ENCODE measurements at regions not wholly inside any gene's neighbourhood (a gene's known extent, or its start where the extent isn't known, plus 50 kb on each side); places are given as distances from the start of the nearest gene placed in this dataset.
"Not testable (repeated sequence)": the region's sequence is repeated elsewhere in the genome, so short reads cannot be mapped to it uniquely, and the experiment has no call there.

- no peak for DNase-seq (ENCODE audit: low spot score)
Measured at GRCh38 chr3:140752499-140752898, 74.6 kb downstream of the TRIM42 start.

GRCh38 chr3:140753865-140754754, 76.2 kb downstream of the TRIM42 start:
- DNase-seq (ENCODE audit: low spot score), result no peak

DNA sequence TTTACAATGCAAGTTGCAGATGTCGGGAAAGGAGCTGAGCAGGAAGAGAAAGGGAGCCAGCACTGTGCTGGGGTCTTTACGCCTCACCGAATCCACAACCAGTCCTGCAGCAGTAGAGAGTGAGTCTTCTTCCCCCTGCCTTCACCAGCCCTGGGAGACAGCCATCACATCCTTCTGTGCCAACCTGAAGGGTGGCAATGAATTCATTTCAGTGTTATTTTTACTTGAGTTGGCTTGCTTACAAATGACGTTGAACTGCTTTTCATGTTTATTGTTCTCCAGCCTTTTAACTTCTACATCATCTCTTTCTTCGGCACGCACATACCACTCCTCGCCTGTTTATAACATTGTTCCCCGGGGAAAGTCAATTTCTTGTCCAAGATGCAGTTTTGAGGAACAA, 77.1 kb downstream of the TRIM42 start:
- no peak for DNase-seq (ENCODE audit: low spot score)

DNA sequence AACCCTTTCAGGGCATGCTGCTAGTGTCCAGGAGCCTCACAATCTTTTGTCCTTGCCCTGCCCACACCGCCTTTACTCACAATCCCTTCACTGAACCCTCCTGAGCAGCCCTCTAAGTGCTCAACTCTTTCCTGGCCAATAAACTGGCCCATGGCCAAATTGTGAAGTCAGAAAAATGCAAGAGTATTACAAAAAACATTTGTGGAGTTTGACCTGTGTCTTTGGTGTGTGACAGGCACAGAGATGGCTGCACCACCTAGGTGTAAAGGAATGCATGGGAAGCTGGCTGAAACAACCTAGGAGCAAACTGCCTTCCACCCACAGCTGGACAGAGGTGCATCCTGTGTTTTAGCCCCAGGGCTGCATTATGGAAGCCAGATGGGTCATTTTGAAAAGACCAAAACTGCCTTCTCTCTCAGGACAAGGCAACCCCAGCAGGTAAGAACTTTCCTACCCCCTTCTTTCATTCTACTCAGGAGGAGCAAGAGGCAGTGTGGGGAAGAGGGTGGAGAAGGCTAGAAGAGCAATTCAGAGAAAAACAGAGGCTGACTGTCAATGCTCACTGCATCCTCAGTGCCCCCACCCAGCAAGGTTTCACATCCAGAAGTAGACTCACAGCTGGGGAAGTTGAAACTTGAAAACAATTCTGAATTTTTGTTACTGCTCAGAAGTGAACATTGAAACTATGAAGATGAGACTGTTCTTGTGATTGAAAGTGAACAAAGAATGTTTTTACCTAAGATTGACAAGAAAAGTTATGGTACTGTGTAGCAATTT, 78.6 kb downstream of the TRIM42 start:
- no peak for DNase-seq (ENCODE audit: low spot score)

GRCh38 chr3:140758791-140759444, 81.1 kb downstream of the TRIM42 start:
- DNase-seq (ENCODE audit: low spot score), result no peak

DNA sequence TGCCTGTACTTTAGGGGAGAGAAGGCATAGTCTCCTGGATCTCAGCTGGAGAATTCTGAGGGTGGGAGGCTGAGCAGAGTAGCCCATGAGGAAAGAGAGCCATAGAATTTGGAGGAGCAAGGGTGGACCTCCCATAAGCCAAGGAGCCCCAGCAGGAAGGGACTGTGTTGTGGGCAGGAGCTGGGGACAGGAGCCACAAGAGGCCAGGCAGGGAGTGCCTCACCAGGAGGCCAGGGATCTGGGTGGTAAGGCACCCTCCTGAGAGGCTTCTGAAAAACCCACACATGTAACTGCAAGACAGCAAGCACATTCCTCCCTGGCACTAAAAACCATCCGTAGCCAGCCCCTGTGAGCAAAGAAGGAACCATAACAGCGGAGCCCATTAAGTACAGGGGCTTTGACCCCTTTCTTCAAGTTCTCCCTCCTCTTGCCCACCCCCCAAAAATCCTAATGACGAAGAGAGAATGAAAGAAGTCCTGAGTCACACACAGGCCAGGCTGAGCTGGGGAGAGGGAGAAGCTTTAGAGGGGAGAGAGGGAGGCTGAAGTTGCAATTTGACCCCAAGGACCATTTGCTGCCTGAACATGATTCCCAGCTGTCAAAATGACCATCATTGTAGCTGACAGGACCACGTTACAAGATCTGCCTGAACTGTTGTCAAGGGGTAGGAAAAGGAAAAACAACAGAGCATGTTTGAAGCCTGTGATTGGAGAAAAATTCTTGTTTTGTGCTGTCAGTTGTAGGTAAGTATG, 82.6 kb downstream of the TRIM42 start:
- DNase-seq (ENCODE audit: low spot score), result no peak

- no peak for DNase-seq (ENCODE audit: low spot score)
Measured at GRCh38 chr3:140761076-140761639, 83.3 kb downstream of the TRIM42 start.

GRCh38 chr3:140762746-140763145, 84.9 kb downstream of the TRIM42 start:
- no peak for DNase-seq (ENCODE audit: low spot score)

GRCh38 chr3:140763532-140763931, 85.7 kb downstream of the TRIM42 start:
- DNase-seq (ENCODE audit: low spot score), result no peak

DNA sequence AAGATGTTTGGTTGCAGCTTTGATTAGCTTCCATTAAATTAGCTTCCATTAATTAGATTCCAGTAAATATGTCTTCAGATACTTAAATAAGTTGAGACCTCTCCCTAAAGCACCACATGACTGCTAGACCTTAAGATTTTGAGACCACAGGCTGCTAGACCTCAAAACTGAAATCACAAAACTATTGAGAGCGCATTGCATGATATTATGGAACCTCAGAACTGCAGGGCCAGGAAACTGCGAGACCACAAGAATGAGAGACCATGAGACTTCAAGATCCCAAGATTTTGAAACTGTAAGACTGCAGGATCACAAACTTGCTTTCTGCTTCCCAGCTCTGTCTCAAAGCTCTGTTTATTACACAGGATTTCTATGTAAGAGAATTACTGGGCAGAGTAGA, 87.4 kb downstream of the TRIM42 start:
- DNase-seq (ENCODE audit: low spot score), result no peak

DNA sequence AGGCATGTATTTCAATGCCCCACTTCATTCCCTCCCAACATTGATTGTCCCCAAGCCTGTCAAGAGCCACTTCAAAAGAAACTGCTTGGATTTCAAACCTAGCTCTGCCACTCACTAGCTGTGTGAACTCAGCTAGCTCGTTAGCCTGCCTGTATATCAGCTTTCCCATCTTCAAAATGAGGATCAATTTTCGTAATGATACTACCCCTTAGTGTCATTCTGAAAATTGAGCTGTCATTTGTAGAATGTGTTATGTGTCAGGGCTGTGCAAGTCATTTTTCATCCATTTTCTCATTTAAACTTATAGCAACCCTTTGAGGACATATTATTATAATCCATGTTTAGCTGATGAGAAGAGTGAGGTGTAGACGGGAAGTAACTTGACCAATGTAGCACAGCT, 88.6 kb downstream of the TRIM42 start:
- no peak for DNase-seq (ENCODE audit: low spot score)

GRCh38 chr3:140767566-140767965, 89.7 kb downstream of the TRIM42 start:
- no peak for DNase-seq (ENCODE audit: low spot score)

DNA sequence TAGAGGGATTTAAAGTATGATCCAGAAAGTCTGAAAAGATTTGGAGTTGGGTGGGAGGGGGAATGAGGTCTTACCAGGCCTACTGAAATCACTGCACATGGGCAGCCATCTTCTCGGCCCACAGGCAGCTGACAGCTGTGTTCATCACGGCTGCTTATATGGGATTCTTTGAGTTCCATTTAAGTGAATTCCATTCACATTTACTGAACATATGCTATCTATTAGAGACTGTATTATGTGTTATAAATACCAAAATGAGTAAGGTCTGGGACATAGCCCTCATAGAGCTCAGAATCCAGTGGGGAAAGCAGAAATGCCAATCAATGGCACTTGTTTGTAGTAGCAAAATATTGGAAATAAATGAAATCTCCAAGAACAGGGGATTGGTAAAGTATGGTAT, 91.1 kb downstream of the TRIM42 start:
- no peak for DNase-seq (ENCODE audit: low spot score)

- DNase-seq (ENCODE audit: low spot score), result no peak
Measured at GRCh38 chr3:140769951-140770350, 92.1 kb downstream of the TRIM42 start.

DNA sequence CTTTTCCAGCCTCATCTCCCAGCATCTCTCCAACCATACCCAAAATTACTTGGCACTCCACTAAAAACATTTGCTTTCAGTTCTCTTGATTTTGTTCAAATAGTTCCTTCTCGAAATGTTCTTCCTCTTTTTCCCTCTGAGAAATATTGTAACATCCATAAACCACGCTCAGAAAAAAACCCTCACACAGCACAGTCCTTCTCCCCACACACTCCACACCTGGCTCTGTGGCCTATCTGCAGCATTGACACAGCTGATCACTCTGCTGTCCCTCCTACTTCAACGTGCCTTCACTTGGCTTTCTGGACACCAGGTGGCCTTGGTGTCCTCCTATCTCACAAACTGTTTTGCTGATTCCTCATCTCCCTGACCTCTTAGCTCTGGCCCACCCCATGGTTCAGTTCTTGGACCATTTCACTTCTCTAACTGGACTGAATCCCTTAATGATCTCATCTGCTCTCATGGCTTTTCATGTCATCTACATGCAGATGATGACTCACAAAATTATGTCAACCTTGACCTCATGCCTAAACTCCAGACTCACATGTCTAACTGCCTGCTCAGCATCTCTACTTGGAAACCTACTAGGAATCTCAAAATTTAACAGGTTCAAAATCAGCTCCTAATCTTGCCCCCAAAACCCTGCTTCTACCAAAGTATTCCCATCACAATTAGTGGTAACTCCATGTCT, 93.3 kb downstream of the TRIM42 start:
- no peak for DNase-seq (ENCODE audit: low spot score)

DNA sequence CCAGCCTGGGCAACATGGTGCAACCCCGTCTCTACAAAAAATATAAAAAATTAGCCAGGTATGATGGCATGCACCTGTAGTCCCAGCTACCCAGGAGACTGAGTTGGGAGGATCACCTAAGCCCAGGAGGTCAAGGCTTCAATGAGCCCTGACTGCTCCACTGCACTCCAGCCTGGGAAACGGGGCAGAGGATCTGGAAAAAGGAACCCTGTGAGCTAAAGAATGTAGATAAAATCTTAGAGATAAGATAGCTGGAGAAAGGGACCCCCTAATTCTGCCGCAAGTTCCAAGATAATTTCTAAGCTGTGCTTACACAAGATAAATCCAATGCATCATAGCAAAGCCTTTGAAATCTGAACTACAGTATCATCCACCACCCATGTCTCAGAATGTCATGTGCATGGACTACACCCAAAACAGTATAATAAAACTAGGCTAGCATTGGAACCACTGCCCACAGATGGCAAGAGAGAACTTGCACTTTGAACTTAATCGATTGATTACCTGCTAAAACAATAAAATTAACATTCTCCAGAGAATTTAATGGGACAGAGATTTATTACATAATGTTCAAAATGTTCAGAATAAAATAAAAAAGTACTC, 99.9 kb downstream of the TRIM42 start:
- no peak for DNase-seq (ENCODE audit: low spot score)

DNA sequence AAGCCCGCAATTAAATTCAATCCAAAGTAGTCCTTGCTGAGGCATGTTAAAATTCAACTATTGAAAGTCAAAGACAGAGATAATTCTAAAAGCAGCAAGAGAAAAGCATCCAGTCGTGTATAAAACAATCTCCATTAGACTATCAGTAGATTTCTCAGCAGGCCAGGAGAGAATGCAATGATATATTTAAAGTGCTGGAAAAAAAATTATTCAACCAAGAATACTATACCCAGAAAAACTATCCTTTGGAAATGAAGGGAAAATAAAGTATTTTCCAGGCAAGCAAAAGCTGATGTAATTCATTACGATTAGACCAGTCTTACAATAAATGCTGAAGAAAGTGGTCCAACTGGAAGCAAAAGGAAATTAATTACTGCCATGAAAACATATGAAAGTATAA, 113.5 kb downstream of the TRIM42 start:
- DNase-seq (ENCODE audit: low spot score), result no peak

GRCh38 chr3:140794507-140794906, 116.6 kb downstream of the TRIM42 start:
- no peak for DNase-seq (ENCODE audit: low spot score)

DNA sequence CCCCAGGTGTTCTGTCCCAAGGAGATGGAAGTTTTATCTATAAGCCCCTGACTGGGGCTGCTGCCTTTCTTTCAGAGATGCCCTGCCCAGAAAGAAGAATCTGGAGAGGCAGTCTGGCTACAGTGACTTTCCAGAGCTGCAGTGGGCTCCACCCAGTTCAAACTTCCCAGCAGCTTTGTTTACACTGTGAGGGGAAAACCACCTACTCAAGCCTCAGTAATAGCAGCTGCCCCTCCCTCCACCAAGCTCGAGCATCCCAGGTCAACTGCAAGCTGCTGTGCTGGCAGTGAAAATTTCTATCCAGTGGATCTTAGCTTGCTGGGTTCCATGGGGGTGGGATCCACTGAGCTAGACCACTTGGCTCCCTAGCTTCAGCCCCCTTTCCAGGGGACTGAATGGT, 125.0 kb downstream of the TRIM42 start:
- DNase-seq (ENCODE audit: low spot score), result not testable (repeated sequence)

GRCh38 chr3:140809316-140809715, 131.5 kb downstream of the TRIM42 start:
- DNase-seq (ENCODE audit: low spot score), result no peak
